MM.1S (cell line): ENCODE measurements at regions not wholly inside any gene's neighbourhood (a gene's known extent, or its start where the extent isn't known, plus 50 kb on each side); places are given as distances from the start of the nearest gene placed in this dataset.

Source experiments
- EZH2 ChIP-seq: fragments of 300-600 bp; sonication (generic); optimal IDR thresholded peaks from 2 replicates; pipeline ENCODE3; 2017; ENCODE audit warnings: low read depth, mild to moderate bottlenecking, antibody characterized with exemption, low read length, mixed read lengths
- EZH2phosphoT487 ChIP-seq: fragments of 300-600 bp; sonication (generic); IDR thresholded peaks from 2 replicates; pipeline ENCODE4 v1.6.1; 2018; ENCODE audit warnings: antibody characterized with exemption, low read length
- TF ChIP-seq, protein P1 (sequence below): fragments of 300-600 bp; sonication (generic); IDR thresholded peaks from 2 replicates; pipeline ENCODE4 v1.5.1; 2016; ENCODE audit warnings: antibody characterized with exemption, low read length, mixed read lengths

DNA sequence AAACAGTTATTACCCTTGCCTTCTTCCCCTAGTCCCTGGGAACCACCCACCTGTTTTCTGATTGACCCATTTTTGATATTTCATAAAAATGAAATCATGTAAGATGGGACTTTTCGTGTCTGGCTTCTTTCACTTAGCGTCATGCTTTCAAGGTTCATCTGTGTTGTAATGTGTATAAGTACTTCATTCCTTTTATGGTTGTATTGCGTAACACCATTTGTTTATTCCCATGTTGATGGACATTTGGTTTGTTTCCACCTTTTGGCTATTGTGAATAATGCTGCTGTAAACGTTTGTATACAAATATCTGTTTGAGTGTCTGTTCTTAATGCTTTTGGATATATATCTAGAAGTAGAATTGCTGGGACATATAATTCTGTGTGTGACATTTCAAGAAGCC lies 650.1 kb upstream of the COX7C start:
- TF ChIP-seq, protein P1, sequence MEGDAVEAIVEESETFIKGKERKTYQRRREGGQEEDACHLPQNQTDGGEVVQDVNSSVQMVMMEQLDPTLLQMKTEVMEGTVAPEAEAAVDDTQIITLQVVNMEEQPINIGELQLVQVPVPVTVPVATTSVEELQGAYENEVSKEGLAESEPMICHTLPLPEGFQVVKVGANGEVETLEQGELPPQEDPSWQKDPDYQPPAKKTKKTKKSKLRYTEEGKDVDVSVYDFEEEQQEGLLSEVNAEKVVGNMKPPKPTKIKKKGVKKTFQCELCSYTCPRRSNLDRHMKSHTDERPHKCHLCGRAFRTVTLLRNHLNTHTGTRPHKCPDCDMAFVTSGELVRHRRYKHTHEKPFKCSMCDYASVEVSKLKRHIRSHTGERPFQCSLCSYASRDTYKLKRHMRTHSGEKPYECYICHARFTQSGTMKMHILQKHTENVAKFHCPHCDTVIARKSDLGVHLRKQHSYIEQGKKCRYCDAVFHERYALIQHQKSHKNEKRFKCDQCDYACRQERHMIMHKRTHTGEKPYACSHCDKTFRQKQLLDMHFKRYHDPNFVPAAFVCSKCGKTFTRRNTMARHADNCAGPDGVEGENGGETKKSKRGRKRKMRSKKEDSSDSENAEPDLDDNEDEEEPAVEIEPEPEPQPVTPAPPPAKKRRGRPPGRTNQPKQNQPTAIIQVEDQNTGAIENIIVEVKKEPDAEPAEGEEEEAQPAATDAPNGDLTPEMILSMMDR, result no peak
- TF ChIP-seq EZH2phosphoT487, result no peak
- no peak for TF ChIP-seq EZH2
